GM21786 (cell line): ENCODE measurements at regions not wholly inside any gene's neighbourhood (a gene's known extent, or its start where the extent isn't known, plus 50 kb on each side); places are given as distances from the start of the nearest gene placed in this dataset.

Experiments
- ATAC-seq: cut with Tn5 transposase; IDR thresholded peaks from one replicate; pipeline ENCODE4 v1.9.1; 2021; ENCODE audit not compliant: unreplicated experiment

DNA sequence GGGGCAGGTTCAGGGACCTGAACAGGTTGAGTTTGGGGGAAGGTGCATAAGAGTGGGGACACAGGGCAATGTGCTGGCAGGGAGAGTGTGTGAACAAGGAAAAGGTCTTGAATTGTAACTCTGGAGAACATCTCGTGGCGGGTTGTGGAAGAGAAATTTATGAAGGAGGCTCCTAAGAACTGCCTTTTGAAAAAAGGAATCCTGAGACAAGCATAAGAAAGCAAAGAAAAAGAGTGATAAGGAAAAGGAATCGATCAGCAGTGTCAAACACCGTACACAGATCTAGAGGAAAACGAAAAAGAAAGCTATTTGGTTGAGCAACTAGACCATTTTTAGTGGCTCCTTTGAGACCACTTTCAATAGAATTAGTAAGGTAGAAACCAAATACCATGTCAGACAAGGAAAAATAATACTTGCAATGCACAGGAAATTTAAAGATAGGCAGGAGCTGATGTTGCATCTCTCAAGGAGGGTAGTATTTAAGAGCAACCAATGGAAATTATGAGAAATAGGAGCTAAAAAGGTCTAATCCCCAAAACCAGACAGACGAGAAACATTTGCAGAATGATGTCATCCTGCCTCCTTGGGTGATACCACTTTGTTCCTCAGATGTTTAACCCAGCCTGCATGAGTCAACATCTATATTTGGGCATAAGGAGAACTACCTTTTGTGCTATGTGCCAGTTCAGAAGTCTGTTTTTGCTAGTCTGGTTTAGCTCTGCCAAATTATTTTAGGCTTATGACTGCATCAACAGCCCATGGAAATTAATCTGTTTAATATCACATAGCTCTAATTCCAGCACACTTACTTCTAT, 64.5 kb upstream of the STK38L start:
- ATAC-seq: peak; percentile 96

DNA sequence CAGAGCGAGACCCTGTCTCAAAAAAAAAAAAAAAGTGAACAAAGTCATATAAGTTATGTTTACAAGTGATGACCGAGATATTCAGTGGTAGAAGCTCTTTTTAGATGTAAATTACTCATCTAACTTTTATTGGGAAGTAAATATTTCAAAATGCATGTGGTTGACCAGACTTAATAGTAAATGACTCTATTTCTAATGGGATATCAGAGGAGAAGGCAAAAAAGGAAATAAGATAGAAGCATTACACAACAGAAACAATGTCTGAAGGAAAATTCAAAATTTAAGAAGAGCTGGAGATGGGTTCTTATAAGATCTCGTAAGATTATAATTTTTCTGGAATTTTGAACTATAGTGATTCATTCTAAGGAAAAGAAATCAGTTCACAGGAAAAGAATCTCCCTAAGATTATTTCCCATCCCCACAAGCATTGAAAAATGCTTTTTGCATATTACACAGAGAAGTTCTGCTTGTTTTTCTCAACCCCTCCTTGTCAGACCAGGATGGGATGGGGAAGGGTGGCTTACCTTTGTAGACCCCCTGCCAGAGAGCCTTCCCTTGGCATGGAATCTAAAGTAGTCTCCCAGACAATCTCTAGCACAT, 63.1 kb upstream of the STK38L start:
- ATAC-seq: no peak

- no peak for ATAC-seq
These were observed 60.7 kb upstream of the STK38L start for GRCh38 chr12:27183342-27183741.

- peak; percentile 94 for ATAC-seq
These were observed 58.7 kb upstream of the STK38L start for GRCh38 chr12:27185234-27186021.

DNA sequence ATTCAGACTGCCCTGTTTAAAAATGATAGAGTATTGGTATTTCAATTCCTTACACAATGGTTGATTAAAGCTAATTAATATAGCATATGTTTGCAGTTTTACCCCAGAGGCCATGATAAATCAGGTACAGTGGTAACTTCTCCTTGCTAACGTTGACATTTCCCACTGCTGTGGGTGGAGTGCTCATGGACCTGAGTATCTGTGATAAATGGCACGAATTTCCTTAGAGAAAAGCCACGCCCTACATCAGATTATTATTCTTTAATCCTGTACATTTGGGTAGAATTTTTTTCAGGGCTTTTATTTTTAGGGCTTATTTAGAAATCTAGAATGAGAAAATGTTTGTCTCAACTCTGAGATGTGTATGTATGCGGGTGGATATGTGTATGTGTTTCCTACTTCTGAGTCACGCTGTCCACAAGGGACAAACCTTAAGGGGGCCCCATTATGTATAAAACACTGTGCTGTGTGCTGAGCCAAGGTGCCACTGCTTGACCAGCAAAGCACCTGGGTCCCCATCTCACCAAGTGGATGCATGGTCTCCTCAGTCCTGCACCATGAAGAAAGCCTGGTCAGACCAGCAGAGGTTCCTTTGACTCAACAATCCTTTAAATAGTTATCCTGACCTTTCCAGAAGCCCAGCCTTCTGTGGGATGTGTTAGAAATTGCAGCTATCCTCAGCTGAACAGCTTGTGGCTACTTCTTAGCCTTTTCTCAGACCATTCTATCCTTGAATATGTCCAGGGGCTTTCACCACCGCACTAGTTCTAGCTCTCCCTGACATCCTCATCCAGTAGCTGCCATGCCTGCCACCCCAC, 57.9 kb upstream of the STK38L start:
- no peak for ATAC-seq

DNA sequence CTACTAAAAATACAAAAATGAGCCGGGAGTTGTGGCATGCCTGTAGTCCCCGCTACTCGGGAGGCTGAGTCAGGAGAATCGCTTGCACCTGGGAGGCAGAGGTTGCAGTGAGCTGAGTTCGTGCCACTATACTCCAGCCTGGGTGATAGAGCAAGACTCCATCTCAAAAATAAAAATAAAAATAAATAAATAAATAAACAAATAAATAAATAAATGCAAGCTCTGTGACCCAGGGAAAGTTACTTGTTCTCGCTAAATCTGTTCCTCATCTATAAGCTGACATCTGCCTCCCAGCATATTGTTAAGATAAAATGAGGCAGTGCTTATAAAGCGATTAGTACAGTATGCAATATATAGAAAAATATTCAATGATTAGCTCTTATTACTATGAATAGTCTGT, 56.4 kb upstream of the STK38L start:
- ATAC-seq: no peak

- no peak for ATAC-seq
These were observed 53.3 kb upstream of the STK38L start for GRCh38 chr12:27190761-27191160.

GRCh38 chr12:27191531-27191930, 52.6 kb upstream of the STK38L start:
- no peak for ATAC-seq

- no peak for ATAC-seq
These were observed 51.8 kb upstream of the STK38L start for GRCh38 chr12:27192118-27192802.

DNA sequence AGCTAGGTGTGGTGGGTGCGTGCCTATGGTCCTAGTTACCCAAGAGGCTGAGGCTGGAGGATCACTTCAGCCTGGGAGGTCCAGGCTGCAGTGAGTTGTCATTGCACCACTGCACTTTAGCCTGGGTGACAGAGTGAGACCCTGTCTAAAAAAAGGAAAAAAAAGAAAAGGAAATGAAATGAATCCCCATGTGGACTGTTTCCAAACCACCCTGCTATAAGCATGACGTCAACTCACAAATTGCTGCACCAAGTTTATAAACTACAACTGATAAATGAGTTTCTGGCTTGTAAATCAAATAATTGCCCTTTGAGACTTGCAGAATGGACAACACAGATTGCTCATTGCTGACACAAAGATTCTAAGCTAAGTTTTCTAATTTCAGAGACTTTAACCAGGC, 51.0 kb upstream of the STK38L start:
- no peak for ATAC-seq

DNA sequence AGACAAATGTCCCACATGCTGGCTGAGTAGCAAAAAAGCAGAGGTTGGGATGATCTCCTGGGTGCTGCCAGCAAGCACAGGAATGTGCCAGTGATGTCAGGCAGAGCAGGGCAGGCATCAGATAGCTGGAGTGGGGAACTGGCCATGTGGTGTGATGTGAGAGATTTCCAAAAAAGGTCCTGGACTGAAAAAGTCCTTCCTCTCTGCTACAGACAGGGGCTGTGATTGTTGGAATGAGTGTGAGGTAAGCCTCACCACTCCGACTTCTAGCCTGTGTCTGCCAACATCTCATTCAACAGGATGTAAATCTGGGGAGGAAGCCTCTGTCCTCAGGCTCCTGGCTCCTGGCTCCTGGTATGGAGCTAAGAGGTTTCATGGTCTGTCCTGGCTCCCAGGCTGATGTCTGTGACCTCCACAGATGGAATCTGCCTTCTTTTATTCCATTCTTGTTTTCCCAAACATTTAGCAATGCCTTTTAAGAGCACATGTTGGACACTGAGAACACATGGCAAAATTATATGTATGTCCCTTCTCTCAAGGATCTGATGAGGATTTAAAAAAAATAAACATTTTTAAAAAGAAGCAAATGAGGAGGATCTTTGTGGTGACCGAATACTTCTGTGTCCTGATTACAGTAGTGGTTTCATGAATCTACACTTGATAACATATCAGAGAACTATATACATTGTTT, 50.1 kb upstream of the STK38L start:
- ATAC-seq: no peak
